Nephron (organoid): ENCODE measurements at regions not wholly inside any gene's neighbourhood (a gene's known extent, or its start where the extent isn't known, plus 50 kb on each side); places are given as distances from the start of the nearest gene placed in this dataset.
A peak's percentile ranks its signal among the peaks of the same experiment; 100 is the strongest.

Experiments
- H3K27ac Mint-ChIP-seq, 3 experiments: 2 replicates each; pipeline ENCODE4 v1.8.0; 2020; ENCODE audit warnings: mixed read lengths in 3 of 3, mild to moderate bottlenecking in 2 of 3, moderate library complexity in 1 of 3
- H3K27me3 Mint-ChIP-seq: 2 replicates; pipeline ENCODE4 v1.8.0; 2021; ENCODE audit warnings: low read depth, mild to moderate bottlenecking, moderate library complexity, mixed read lengths
- H3K36me3 Mint-ChIP-seq: 2 replicates; pipeline ENCODE4 v1.8.0; 2020; ENCODE audit warnings: low read depth, mixed read lengths
- H3K4me1 Mint-ChIP-seq: 2 replicates; pipeline ENCODE4 v1.8.0; 2020; ENCODE audit warnings: mixed read lengths
- H3K4me3 Mint-ChIP-seq, 3 experiments: 2 replicates each; pipeline ENCODE4 v1.8.0; 2020; ENCODE audit warnings: mild to moderate bottlenecking in 3 of 3, mixed read lengths in 3 of 3, moderate library complexity in 2 of 3
- H3K9me3 Mint-ChIP-seq: 2 replicates; pipeline ENCODE4 v1.8.0; 2020; ENCODE audit warnings: mixed read lengths
- TF ChIP-seq, protein P1 (sequence below), 3 experiments: fragments of 200-600 bp; sonication (generic); IDR thresholded peaks; one replicate each; pipeline ENCODE4 v1.5.0; 2021; ENCODE audit warnings: antibody characterized with exemption in 3 of 3; ENCODE audit not compliant: unreplicated experiment in 3 of 3

DNA sequence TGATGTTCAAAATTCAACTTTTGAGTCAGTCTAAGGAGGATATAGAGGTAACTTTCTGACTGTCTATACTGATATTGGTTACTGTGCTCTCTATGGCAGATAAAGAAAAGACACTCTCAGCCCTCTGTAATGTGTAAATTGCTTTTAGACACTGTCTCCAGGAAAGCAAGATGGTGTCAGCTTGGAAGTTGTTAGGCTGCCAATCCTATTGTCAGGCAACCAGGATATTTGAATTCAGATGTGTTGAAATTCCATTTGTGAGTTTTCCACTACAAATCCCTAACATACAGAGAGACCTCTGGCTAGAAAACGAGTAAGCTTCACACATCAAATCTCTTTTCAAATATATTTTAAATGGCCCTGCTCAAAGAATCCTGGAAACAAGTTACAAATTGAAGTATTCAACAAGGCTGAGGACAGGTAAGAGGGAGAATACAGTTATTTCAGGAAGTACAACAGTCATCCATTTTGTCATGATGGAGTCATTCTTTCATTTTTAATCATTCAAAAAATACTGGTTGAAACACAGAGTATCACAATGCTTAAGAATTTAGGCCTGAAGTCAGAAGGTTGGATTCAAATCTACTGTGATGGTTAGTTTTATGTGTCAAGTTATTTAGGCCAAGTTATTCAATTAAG is 312.0 kb downstream of the OLFM4 start:
- Mint-ChIP-seq H3K4me3 (no peak overlapping the region), H3K4me1 (peaks cover 5% of the 10 kb centered on the region), H3K27ac (no peak overlapping the region), H3K36me3 (no peaks in the 10 kb centered on the region), H3K9me3 (peaks cover 3% of the 10 kb centered on the region), H3K27me3 (peaks cover 3% of the 10 kb centered on the region)
- TF ChIP-seq, protein P1, sequence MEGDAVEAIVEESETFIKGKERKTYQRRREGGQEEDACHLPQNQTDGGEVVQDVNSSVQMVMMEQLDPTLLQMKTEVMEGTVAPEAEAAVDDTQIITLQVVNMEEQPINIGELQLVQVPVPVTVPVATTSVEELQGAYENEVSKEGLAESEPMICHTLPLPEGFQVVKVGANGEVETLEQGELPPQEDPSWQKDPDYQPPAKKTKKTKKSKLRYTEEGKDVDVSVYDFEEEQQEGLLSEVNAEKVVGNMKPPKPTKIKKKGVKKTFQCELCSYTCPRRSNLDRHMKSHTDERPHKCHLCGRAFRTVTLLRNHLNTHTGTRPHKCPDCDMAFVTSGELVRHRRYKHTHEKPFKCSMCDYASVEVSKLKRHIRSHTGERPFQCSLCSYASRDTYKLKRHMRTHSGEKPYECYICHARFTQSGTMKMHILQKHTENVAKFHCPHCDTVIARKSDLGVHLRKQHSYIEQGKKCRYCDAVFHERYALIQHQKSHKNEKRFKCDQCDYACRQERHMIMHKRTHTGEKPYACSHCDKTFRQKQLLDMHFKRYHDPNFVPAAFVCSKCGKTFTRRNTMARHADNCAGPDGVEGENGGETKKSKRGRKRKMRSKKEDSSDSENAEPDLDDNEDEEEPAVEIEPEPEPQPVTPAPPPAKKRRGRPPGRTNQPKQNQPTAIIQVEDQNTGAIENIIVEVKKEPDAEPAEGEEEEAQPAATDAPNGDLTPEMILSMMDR (IDR thresholded peaks at IDR 0.05; ENCODE audit: unreplicated experiment in 3 of 3), result no peak

DNA sequence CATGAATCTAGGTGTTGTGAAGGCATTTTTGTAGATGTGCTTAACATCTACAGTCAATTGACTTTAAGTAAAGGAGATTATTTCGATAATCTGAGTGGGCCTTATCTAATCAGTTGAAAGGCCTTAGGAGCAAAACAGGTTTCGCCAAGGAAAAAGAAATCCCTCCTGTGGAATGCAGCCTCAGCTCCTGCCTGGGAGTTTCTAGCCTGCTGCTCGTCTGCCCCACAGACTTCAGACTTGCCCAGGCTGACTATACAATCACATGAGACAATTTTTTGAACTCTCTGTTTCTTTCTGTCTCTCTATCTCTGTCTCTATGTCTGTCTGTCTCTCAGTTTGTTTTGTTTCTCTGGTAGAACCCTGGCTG is 312.5 kb downstream of the OLFM4 start:
- Mint-ChIP-seq H3K9me3 (no peaks in the 10 kb centered on the region), H3K27ac (no peak overlapping the region), H3K27me3 (peaks cover 3% of the 10 kb centered on the region), H3K36me3 (no peaks in the 10 kb centered on the region), H3K4me3 (no peak overlapping the region), H3K4me1 (peaks cover 5% of the 10 kb centered on the region)
- TF ChIP-seq, protein P1 (IDR thresholded peaks at IDR 0.05; ENCODE audit: unreplicated experiment in 3 of 3), result no peak

DNA sequence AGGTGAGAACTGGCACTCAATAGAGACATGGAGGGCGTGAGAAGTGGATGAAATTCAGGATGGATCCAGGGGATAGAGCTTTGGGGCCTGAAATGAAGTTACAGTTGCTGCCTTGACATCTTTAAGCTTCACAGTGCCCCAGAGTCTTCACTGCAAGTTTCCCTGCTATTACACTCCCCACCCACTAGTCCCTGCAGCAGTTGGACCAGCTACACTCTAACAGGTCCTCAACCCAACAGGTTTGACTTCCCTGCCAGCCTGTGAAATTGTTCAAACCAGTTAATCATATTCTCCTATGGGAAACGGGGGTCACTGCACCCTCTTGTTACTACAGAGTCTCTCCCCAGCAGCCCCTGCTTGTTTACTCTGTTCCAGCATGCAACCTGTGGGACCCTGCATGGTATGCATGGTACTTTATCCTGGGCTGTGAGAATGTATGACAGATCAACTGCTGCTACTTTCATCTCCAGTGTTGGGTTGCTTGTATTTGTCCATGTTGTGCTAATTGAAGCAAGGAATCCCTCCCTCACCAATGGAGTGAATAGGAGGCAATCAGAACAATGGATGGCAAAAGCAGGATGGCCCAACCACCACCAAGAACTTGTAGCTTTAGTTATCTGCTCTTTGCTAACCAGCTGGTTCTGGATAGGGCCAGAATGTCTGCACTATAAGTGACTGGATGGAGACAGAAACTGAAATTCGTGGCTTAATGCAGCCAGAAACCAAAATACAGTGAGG is 314.2 kb downstream of the OLFM4 start:
- Mint-ChIP-seq H3K27me3 (peaks cover 6% of the 10 kb centered on the region), H3K36me3 (no peaks in the 10 kb centered on the region), H3K4me3 (no peak overlapping the region), H3K4me1 (no peaks in the 10 kb centered on the region), H3K27ac (no peak overlapping the region), H3K9me3 (no peaks in the 10 kb centered on the region)
- TF ChIP-seq, protein P1 (IDR thresholded peaks at IDR 0.05; ENCODE audit: unreplicated experiment in 3 of 3), result no peak

DNA sequence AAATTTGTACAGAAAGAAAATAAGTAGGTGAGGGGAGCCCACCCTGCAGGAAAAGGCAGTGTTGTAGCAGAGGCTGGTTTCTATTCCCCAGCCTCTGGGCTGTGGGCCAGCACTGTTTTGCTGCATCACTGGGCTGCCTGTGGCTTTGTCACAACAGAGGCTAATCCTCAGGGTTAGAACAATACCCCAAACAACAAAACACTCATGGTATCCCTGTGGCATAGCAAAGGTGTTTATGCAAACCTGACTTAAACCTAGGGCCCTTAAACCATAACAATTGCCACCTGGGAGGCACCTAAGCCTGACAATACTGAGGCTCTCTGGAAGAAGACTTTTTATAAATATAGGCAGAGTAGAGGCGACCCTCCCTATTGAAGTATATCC is 314.7 kb downstream of the OLFM4 start:
- no peak overlapping the region for H3K27ac Mint-ChIP-seq
- peaks cover 6% of the 10 kb centered on the region for H3K27me3 Mint-ChIP-seq
- H3K9me3 Mint-ChIP-seq, result no peaks in the 10 kb centered on the region
- TF ChIP-seq, protein P1 (IDR thresholded peaks at IDR 0.05; ENCODE audit: unreplicated experiment in 3 of 3), result no peak
- H3K4me1 Mint-ChIP-seq, result no peaks in the 10 kb centered on the region
- H3K36me3 Mint-ChIP-seq, result no peaks in the 10 kb centered on the region
- no peak overlapping the region for H3K4me3 Mint-ChIP-seq

DNA sequence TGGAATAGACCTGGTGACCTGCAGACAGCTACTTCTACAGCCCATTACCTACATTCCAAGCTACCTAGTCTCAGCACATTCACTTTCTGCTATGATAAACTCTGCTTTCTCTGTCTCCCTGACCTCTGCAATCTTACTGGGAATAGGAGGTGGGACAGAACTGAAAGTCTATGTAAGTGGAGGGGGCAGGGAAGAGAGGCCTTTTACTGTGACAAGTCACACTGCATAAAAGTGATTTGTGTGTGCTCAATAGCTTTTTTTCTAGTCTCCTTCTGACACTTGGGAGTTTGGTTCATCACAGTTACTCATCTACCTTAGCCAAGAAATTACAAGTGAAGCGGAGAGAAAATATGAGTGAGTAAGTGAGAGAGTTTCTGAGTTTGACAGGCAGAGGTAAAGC is 322.4 kb downstream of the OLFM4 start:
- TF ChIP-seq, protein P1 (IDR thresholded peaks at IDR 0.05; ENCODE audit: unreplicated experiment in 3 of 3), result no peak
- Mint-ChIP-seq H3K36me3 (no peaks in the 10 kb centered on the region), H3K27me3 (peaks cover 4% of the 10 kb centered on the region), H3K9me3 (no peaks in the 10 kb centered on the region), H3K4me3 (no peak overlapping the region), H3K4me1 (peaks cover 5% of the 10 kb centered on the region), H3K27ac (peak overlapping the region in 1 of 3 experiments; percentile 24)

DNA sequence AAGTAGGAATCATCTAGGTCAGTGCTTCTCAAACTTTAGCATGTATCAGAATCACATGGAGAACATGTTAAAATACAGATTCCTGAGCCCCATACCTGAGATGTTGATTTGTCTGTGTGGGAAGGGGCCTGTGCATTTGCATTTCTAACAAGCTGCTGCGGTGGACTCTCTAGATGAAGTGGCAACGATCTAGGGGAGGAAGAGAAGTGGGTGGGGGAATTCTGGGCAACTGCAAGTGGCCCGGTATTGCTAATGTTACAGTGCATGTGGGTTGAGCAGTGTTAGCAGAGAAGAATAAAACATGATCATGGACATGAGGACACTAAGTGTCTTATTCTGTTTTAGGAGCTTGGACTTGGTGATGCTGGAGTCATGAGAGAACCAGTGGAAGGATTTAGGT is 329.0 kb downstream of the OLFM4 start:
- H3K4me3 Mint-ChIP-seq, result no peak overlapping the region
- peaks cover 3% of the 10 kb centered on the region for H3K27me3 Mint-ChIP-seq
- TF ChIP-seq, protein P1 (IDR thresholded peaks at IDR 0.05; ENCODE audit: unreplicated experiment in 3 of 3), result no peak
- H3K4me1 Mint-ChIP-seq, result no peaks in the 10 kb centered on the region
- no peak overlapping the region for H3K27ac Mint-ChIP-seq
- H3K9me3 Mint-ChIP-seq, result no peaks in the 10 kb centered on the region
- no peaks in the 10 kb centered on the region for H3K36me3 Mint-ChIP-seq
